Heart right ventricle (tissue), 16 donors: ENCODE measurements at regions not wholly inside any gene's neighbourhood (a gene's known extent, or its start where the extent isn't known, plus 50 kb on each side); places are given as distances from the start of the nearest gene placed in this dataset.

Experiments
- ATAC-seq, 8 donors: fragments of 200-7000 bp; cut with Tn5 transposase; one replicate each; pipeline ENCODE4 v1.9.1; 2020; ENCODE audit warnings: mild to moderate bottlenecking in 8 of 8, moderate library complexity in 8 of 8, moderate number of reproducible peaks in 1 of 8
- DNase-seq, 2 donors: peaks; one replicate each; pipeline ENCODE4 v3.0.0-alpha.2; 2020
- H3K27ac ChIP-seq, 10 donors: fragments of 200-600 bp; sonication (generic) in 2 of 10; one replicate each; pipeline versions ENCODE4 v1.5.0 to v1.8.0; 2020 to 2022; ENCODE audit warnings: mild to moderate bottlenecking in 3 of 10
- H3K27me3 ChIP-seq, 7 donors: fragments of 200-600 bp; one replicate each; pipeline ENCODE4 v1.8.0; 2021 to 2022; ENCODE audit warnings: mild to moderate bottlenecking in 2 of 7
- H3K36me3 ChIP-seq, 9 donors: fragments of 200-600 bp; sonication (generic) in 1 of 9; one replicate each; pipeline versions ENCODE4 v1.5.0 to v1.8.0; 2020 to 2022; ENCODE audit warnings: mild to moderate bottlenecking in 2 of 9
- H3K4me1 ChIP-seq, 9 donors: fragments of 200-600 bp; sonication (generic) in 1 of 9; one replicate each; pipeline versions ENCODE4 v1.5.0 to v1.8.0; 2020 to 2022; ENCODE audit warnings: mild to moderate bottlenecking in 4 of 9
- H3K4me3 ChIP-seq, 10 donors: fragments of 200-600 bp; sonication (generic) in 2 of 10; one replicate each; pipeline versions ENCODE4 v1.5.0 to v1.8.0; 2020 to 2022; ENCODE audit warnings: mild to moderate bottlenecking in 7 of 10, moderate library complexity in 2 of 10
- H3K9me3 ChIP-seq, 11 donors: fragments of 200-600 bp in 10 of 11; sonication (generic) in 2 of 11; one replicate each; pipeline versions ENCODE4 v1.5.0 to v1.8.0; 2013 to 2022; ENCODE audit warnings: mild to moderate bottlenecking in 2 of 11, control low read depth in 1 of 11, moderate library complexity in 1 of 11
- WGBS, 2 donors: extraction: QIAGEN DNeasy Blood & Tissue Kit; methylation state at CpG; one replicate each; pipeline ENCODE4 v1.1.7; 2013; ENCODE audit warnings: inconsistent platforms in 1 of 2; 5-methylcytosine and 5-hydroxymethylcytosine counted together
- intact Hi-C, 10 donors: fragments of 100-400 bp; cut with DNase I; formaldehyde crosslinking; loops; one replicate each; pipeline versions ENCODE4 v1.11.1 to v1.14.2; 2022
- TF ChIP-seq, protein P1 (sequence below), 9 donors: fragments of 200-600 bp; sonication (generic) in 2 of 9; IDR thresholded peaks; one replicate each; pipeline versions ENCODE4 v1.5.0 to v1.8.0; 2021 to 2022; ENCODE audit warnings: antibody characterized with exemption in 9 of 9, mild to moderate bottlenecking in 5 of 9, moderate library complexity in 1 of 9
- donor health status: Arrhythmogenic right ventricular cardiomyopathy.
- donor health status: ischemic (EF 13 %, LVEDD 7.1; RV severe dilation, severe dysfunction).
- donor health status: healthy with polysubstance abuse.
- donor health status: DM: no; HTN: yes; CAD: no.
- donor health status: DM: no; HTN: no; CAD: no.
- donor health status: ischemic (EF 25% LVEDD 6.9; RV normal size, moderate dysfunction).
- donor health status: ischemic (EF 25% LVEDD 5.7; RV mildly dilated, moderate dysfunction).
- donor health status: healthy.
- donor health status: DM: yes; HTN: yes; CAD: no.
- donor health status: Ischemic cardiomyopathy.
- donor health status: ischemic (EF 35%, LVEDD 5.7; RV mildly dilated, moderate dysfunction).
- donor health status: nonischemic (EF 11% LVEDD 7.7; RV severe dilation, severe dysfunction).
- donor health status: DM: yes; HTN: yes; CAD: no.
- donor health status: PGD.
- donor health status: ischemic (EF 29% LVEDD 5.4; RV normal size, mild dysfunction).
- donor health status: nonischemic (EF 23%, LVEDD 6.1; RV moderate dilation, normal function).

GRCh38 chr4:134425756-134426155 lies 224.2 kb upstream of the PABPC4L start:
- TF ChIP-seq, protein P1, sequence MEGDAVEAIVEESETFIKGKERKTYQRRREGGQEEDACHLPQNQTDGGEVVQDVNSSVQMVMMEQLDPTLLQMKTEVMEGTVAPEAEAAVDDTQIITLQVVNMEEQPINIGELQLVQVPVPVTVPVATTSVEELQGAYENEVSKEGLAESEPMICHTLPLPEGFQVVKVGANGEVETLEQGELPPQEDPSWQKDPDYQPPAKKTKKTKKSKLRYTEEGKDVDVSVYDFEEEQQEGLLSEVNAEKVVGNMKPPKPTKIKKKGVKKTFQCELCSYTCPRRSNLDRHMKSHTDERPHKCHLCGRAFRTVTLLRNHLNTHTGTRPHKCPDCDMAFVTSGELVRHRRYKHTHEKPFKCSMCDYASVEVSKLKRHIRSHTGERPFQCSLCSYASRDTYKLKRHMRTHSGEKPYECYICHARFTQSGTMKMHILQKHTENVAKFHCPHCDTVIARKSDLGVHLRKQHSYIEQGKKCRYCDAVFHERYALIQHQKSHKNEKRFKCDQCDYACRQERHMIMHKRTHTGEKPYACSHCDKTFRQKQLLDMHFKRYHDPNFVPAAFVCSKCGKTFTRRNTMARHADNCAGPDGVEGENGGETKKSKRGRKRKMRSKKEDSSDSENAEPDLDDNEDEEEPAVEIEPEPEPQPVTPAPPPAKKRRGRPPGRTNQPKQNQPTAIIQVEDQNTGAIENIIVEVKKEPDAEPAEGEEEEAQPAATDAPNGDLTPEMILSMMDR (IDR thresholded peaks at IDR 0.05): no peak
- WGBS, 2 donors: 92 to 95% methylated on average over 3 of the region's 3 CpGs
- no peaks in the 10 kb centered on the region for H3K4me1 ChIP-seq
- no peak overlapping the region for H3K27ac ChIP-seq
- H3K9me3 ChIP-seq: peaks cover 0 to 3% (median 0%) of the 10 kb centered on the region in 11 donors
- no peak overlapping the region for H3K4me3 ChIP-seq
- H3K27me3 ChIP-seq: no peaks in the 10 kb centered on the region
- no peaks in the 10 kb centered on the region for H3K36me3 ChIP-seq
- DNase-seq (no peak), ATAC-seq (no peak)
- intact Hi-C loops: no loop called here

- DNase-seq (no peak), ATAC-seq (no peak)
- intact Hi-C loops: no loop called here
- WGBS, 2 donors: 75 to 77% methylated on average over 1 of the region's 1 CpG
- no peaks in the 10 kb centered on the region for H3K36me3 ChIP-seq
- H3K4me3 ChIP-seq: no peak overlapping the region
- TF ChIP-seq, protein P1 (IDR thresholded peaks at IDR 0.05): no peak
- H3K4me1 ChIP-seq: no peaks in the 10 kb centered on the region
- H3K27ac ChIP-seq: no peak overlapping the region
- H3K9me3 ChIP-seq: no peaks in the 10 kb centered on the region
- H3K27me3 ChIP-seq: no peaks in the 10 kb centered on the region
These were observed 221.2 kb upstream of the PABPC4L start for GRCh38 chr4:134422776-134423175.

DNA sequence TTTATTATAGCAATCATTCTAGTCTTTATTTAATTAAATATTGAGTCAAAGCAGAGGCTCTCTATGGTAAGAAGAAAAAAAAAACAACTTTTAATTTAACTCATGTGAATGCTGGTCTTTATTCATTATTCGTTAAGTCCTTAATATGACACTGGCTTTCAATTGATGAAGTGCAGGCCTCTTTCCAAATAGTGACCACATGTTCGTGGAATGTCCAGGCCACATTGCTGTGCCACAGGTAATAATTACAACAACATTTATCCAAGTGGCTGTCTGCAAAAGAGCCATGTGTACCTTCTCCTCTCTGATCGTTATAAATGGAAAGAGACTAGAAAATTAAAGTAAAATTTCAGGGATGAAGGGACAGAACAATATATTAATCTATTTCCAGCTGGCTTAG lies 220.1 kb upstream of the PABPC4L start:
- ATAC-seq: no peak
- H3K27me3 ChIP-seq: no peaks in the 10 kb centered on the region

DNA sequence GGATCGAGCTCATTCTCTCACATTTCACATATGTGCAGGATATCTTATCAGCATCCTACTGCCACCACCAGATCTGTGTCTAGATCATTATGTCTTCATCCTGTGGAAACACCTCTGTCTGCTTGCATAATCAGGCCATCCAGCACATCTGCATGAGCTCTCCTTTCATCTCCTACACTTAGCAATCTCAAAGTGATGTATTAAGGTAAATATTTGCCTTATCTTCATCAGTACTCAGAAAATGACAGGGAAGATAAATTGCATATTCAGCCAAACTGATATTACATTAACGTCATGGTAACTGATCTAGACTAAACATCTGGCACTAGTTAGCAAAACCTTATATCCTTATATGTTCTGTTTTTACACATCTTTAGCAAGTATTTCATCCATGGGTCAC lies 207.3 kb upstream of the PABPC4L start:
- Histone ChIP-seq H3K4me3 (no peak overlapping the region), H3K36me3 (no peaks in the 10 kb centered on the region), H3K27ac (no peak overlapping the region), H3K27me3 (no peaks in the 10 kb centered on the region), H3K4me1 (no peaks in the 10 kb centered on the region), H3K9me3 (no peaks in the 10 kb centered on the region)
- WGBS, 2 donors: 39 to 40% methylated on average over 2 of the region's 2 CpGs
- intact Hi-C loops: no loop called here
- ATAC-seq (no peak), DNase-seq (no peak)
- TF ChIP-seq, protein P1 (IDR thresholded peaks at IDR 0.05): no peak

More for the DNA sequence above, 220.1 kb upstream of the PABPC4L start:
- DNase-seq: no peak
- TF ChIP-seq, protein P1 (IDR thresholded peaks at IDR 0.05): no peak
- Histone ChIP-seq H3K4me1 (no peaks in the 10 kb centered on the region), H3K36me3 (no peaks in the 10 kb centered on the region), H3K9me3 (no peaks in the 10 kb centered on the region), H3K27ac (no peak overlapping the region), H3K4me3 (no peak overlapping the region)
- intact Hi-C loops: no loop called here
- WGBS, 2 donors: 54 to 56% methylated on average over 3 of the region's 3 CpGs
